Spleen (tissue), 7 donors: ENCODE measurements at regions not wholly inside any gene's neighbourhood (a gene's known extent, or its start where the extent isn't known, plus 50 kb on each side); places are given as distances from the start of the nearest gene placed in this dataset.
"Not testable (repeated sequence)": the region's sequence is repeated elsewhere in the genome, so short reads cannot be mapped to it uniquely, and the experiment has no call there.

Source experiments
- POLR2A ChIP-seq, 3 donors: fragments of 450-650 bp; IDR thresholded peaks; one replicate each; pipeline ENCODE4 v1.5.1; 2017; ENCODE audit warnings: antibody characterized with exemption in 3 of 3, mild to moderate bottlenecking in 1 of 3
- POLR2AphosphoS5 ChIP-seq, 3 donors: sonication (generic); formaldehyde crosslinking; IDR thresholded peaks; one replicate each; pipeline ENCODE4 v1.5.1; 2017; ENCODE audit warnings: antibody characterized with exemption in 3 of 3
- TF ChIP-seq, protein P1 (sequence below), 11 experiments: fragments of 200-600 bp in 7 of 11; fragments of 450-650 bp in 4 of 11; sonication (generic) in 4 of 11; IDR thresholded peaks in 8 of 11; conservative IDR thresholded peaks in 3 of 11; 1 replicate in 7 of 11; 2 replicates in 4 of 11; pipeline versions ENCODE4 v1.4.0 to v1.8.0; 2016 to 2021; ENCODE audit warnings: antibody characterized with exemption in 11 of 11, inconsistent platforms in 4 of 11, mild to moderate bottlenecking in 1 of 11
- donor health status: DM: no; HTN: no; CAD: no; lungs with moderate emphysema.
- donor health status: DM: no; HTN: no; CAD: no.
- donor health status: DM: no; HTN: no; CAD: no.

GRCh38 chr9:31443630-31444457, 940.6 kb upstream of the ACO1 start:
- TF ChIP-seq, protein P1, sequence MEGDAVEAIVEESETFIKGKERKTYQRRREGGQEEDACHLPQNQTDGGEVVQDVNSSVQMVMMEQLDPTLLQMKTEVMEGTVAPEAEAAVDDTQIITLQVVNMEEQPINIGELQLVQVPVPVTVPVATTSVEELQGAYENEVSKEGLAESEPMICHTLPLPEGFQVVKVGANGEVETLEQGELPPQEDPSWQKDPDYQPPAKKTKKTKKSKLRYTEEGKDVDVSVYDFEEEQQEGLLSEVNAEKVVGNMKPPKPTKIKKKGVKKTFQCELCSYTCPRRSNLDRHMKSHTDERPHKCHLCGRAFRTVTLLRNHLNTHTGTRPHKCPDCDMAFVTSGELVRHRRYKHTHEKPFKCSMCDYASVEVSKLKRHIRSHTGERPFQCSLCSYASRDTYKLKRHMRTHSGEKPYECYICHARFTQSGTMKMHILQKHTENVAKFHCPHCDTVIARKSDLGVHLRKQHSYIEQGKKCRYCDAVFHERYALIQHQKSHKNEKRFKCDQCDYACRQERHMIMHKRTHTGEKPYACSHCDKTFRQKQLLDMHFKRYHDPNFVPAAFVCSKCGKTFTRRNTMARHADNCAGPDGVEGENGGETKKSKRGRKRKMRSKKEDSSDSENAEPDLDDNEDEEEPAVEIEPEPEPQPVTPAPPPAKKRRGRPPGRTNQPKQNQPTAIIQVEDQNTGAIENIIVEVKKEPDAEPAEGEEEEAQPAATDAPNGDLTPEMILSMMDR (IDR thresholded peaks at IDR 0.05 in 8 of 11, conservative IDR thresholded peaks at IDR 0.05 in 3 of 11): not testable (repeated sequence)
- not testable (repeated sequence) for TF ChIP-seq POLR2A, POLR2AphosphoS5 (IDR thresholded peaks at IDR 0.05)
